Sciatic nerve (tissue), 2 donors: ENCODE measurements at regions not wholly inside any gene's neighbourhood (a gene's known extent, or its start where the extent isn't known, plus 50 kb on each side); places are given as distances from the start of the nearest gene placed in this dataset.

Experiments
- ATAC-seq: fragments of 200-7000 bp; cut with Tn5 transposase; one replicate; pipeline ENCODE4 v1.9.1; 2020; ENCODE audit warnings: mild to moderate bottlenecking, moderate library complexity
- DNase-seq: peaks from one replicate; pipeline ENCODE4 v3.0.0-alpha.2; 2020; ENCODE audit warnings: low spot score
- intact Hi-C: fragments of 100-400 bp; cut with DNase I; formaldehyde crosslinking; loops from one replicate; pipeline ENCODE4 v1.14.2; 2022
- donor health status: DM: no; HTN: no; CAD: no.
- donor health status: DM: no; HTN: no; CAD: no.

- intact Hi-C loops: no loop called here
- no peak for DNase-seq
- ATAC-seq: no peak
Observed at GRCh38 chr12:123080634-123081033, 70.3 kb downstream of the PITPNM2 start.

GRCh38 chr12:123078531-123079155 lies 72.2 kb downstream of the PITPNM2 start:
- intact Hi-C loops: no loop called here
- no peak for DNase-seq
- no peak for ATAC-seq

DNA sequence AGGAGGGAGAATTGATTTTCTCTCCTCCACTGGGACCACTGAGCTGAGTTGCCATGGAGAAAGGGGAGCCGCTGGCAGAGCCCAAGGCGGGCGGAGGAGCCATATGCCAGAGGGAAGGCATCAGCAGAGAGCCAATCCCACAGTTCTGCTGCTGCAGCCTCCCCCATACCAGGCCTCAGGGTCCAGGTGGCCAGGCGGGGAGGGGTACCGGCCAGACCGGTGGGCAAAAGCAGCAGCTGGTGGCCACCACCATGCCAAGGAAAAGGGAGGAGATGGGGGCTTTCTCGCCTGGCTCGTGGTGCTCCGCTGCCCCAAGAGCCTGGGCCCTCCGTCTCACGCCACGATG lies 72.8 kb downstream of the PITPNM2 start:
- DNase-seq (no peak), ATAC-seq (no peak)
- intact Hi-C loops: no loop called here

DNA sequence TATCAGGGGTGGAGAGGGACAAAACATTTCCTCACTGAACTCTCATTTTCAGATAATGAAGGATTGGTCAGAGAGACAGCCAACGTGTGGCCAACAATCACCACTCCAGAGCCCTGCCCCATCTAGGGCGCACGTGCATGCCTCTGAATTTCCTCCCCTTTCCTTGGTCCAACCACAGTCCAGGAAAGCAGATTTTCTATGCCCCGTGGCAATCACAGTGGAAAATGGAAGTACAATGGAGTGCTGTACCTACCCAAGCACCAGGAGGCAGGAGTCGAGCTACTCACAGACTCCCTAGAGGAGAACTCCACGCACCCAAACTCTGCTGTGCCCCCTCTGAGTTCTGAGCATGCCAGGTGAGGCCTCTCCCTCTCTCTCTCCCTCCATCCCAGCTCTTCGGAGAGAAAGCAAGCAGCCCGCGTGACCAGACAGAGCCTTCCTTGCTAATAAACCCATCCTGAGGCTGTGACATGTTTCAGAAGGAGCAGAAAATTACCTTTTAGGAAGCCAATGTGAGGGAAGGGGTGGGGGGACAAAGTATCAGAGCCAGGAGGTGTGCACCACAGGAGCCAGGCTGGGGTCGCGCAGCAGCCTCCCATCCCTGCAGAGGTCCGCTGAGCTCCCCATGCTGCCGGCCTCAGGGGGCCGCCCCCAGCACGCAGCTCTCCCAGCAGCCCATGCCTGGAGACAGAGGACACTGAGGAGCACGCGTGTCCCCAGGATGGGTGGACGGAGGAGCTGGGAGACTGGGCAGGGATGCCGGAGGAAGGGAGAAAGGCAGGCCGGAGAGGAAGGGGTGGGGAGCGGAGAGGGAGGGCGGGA lies 73.4 kb downstream of the PITPNM2 start:
- ATAC-seq (no peak), DNase-seq (no peak)
- intact Hi-C loops: no loop called here

DNA sequence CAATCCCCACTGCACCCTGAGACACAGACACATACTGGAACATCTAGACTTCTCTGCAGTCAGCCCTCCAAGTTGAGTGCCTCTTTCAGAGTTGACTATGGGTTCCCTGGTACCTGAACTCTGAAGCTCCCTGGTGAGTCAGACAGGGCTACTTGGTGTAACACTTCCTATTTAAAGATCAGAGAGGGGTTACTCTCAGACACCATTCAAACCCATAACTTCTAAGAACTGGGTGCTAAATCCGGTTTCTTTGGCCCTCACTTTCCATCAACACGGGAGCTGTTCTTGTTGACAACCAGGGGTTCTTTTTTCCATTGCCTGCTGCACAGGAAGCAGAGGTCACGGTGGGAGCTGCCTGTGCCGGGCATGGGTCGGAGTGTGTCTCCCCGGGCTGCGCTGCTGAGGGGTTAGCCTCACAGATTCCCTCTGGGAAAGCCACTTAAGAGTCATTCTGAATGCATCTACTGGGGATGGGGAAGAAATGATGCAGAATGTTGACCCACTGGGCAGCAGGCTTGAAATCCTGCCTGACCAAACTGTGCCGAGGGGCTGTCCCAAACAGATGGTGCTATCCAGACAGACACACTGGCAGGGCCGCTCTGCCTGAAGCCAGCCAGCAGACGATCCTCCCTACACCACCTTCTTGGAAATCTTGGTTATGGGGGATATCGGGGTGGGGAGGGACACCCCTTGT lies 74.1 kb downstream of the PITPNM2 start:
- ATAC-seq (no peak), DNase-seq (no peak)
- intact Hi-C loops: no loop called here

GRCh38 chr12:123075646-123076171 lies 75.2 kb downstream of the PITPNM2 start:
- intact Hi-C loops: no loop called here
- ATAC-seq: peak; percentile 64
- no peak for DNase-seq

- peak; percentile 59 for ATAC-seq
- no peak for DNase-seq
- intact Hi-C loops: no loop called here
Observed at GRCh38 chr12:123075087-123075645, 75.7 kb downstream of the PITPNM2 start.

- ATAC-seq (no peak), DNase-seq (no peak)
- intact Hi-C loops: no loop called here
Observed at GRCh38 chr12:123073962-123074801, 76.7 kb downstream of the PITPNM2 start.

DNA sequence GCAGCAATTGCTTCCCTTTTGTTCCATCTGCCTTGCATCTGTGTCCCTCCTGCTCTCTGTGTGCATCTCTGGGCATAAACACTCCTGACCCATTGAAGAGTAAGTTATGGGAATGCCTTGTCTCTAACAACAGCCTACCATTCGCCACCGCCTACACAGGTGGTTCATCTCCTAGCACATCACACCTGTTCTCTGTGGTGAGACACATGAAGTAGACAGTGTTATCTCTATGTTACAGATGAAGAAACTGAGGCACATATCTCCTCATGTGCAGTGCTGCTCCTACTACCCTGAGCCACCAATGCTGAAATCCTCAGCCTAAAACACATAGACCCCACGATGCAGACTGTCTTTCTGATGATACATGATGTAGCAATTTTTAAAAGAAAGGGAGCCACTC lies 77.6 kb downstream of the PITPNM2 start:
- intact Hi-C loops: no loop called here
- DNase-seq (no peak), ATAC-seq (no peak)

DNA sequence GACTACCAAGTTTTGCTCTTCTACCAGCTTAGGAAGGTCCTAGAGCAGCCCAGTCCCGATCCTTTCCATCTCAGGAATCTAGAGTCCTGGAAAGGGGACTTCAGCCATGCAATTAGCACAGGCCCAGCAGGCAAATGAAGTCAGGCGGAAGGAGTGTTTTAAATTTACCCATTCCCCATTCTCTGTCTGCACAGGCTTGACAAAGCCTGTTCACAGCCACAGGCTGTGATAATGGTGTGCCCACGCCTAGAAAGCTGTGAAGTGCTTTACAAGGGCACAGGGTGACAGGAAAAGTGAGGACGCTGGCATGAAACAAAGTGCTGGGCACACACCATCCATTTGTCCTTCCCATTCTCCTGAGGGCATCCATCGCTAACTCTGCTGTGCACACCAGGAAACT lies 79.0 kb downstream of the PITPNM2 start:
- no peak for DNase-seq
- ATAC-seq: no peak
- intact Hi-C loops: no loop called here

DNA sequence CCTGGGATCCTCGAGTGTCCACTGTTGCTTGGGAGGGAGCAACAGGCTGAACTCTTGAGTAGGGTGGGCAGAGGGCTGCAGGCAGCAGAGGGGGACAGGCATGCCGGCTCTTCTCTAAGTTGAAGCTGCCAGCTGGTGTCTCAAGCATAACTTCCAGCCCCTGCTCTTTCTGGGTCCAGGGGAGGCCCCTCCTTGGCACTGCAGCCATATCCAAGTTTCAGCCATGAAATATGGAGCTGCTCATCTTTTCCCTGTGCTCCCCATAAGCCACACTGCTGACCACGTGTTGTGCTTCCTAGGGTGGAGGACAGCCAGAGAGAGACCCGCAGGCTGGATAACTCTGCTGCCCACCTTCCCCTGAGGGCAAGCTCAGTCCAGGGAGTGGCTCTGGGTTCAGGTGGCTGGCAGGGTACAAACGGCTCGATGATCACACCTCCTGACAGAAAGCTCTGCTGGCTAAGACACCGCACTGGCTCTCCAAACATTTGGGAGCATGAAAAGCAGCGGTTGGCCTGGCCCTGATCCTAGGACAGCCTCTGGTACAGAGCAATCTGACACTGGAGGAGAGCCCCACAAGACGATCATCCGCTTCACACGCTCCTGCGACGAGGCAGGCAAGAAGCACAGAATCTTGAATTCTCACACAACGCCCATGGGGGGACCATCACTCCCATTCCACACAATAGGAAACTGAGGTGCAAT lies 79.6 kb downstream of the PITPNM2 start:
- intact Hi-C loops: no loop called here

GRCh38 chr12:123070267-123071081 lies 80.4 kb downstream of the PITPNM2 start:
- DNase-seq (no peak), ATAC-seq (no peak)
- intact Hi-C loops: no loop called here

More for the DNA sequence above, 79.6 kb downstream of the PITPNM2 start:
- DNase-seq (no peak), ATAC-seq (peak; percentile 76)

DNA sequence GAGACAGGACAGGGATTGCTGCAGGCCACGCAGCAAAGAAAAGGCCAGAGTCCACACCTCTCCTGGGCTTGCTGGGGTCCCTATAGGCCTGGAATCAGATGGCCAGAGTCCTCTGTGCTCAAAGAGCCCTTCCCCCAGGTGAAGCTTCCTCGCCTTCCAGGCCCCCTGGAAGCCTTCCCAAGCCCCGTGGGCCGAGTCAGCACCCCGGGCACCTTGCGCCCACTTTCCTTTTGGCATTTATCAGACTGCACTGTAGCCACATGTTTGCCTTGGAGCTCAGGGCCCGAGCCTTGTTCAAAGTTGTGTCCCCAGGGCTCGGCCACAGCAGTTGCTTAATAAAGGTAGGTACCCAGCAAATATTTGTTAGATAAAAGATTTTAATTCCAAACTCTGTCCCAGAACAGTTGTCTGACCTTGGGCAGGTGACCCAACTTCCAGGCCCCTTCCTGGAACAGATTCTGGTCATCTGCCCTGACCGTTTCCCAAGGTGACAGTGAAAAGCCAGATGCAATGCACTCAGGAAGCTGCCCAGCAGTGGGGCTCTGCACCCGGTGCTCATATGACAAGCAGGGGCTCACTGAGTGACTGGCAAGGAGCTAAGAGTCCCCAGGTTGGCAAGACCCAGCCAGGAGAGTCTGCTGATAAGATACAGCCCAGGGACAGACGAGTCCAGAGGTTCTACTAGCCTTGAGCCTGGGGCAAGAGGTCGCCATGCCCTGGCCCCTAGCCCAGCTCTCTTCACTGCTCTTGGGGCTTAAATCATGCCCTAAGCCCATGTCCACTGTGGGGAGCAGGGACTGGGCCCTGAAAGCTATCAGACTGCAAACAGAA lies 81.2 kb downstream of the PITPNM2 start:
- intact Hi-C loops: no loop called here
- DNase-seq (no peak), ATAC-seq (no peak)

DNA sequence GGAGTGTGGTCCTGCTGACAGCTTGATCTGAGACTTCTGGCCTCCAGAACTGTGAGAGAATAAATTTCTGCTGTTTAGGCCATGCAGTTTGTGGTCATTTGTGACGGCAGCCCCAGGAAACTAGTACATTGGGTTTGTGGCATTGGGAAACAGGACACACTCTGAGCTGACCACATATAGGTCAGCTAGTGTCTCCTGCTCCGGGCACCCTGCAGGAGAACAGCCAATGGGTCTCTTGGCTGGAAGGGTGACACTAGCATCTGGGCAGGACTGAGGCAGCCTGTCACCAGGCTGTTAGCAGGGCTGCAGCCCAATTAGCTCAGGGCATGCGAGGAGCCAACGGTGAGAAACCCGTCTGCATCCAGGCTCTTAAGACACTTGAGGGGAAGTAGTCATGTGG lies 83.2 kb downstream of the PITPNM2 start:
- DNase-seq: no peak
- ATAC-seq: no peak
- intact Hi-C loops: no loop called here

DNA sequence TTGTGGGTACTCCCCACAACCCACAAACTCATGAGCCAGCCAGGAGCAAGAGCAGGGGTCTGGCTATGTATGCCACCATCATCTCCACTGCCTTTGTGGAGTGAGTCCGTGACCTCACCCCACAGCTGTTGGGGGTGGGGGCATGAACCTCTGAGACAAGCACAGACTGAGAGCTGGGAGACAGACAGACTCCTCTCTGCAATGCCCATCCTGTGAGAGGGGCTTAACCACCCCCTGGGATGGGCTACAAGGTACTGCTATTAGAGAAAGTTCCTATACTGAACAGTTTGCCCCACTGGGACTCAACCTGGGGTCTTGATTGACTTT lies 84.5 kb downstream of the PITPNM2 start:
- DNase-seq: no peak
- no peak for ATAC-seq
- intact Hi-C loops: no loop called here

DNA sequence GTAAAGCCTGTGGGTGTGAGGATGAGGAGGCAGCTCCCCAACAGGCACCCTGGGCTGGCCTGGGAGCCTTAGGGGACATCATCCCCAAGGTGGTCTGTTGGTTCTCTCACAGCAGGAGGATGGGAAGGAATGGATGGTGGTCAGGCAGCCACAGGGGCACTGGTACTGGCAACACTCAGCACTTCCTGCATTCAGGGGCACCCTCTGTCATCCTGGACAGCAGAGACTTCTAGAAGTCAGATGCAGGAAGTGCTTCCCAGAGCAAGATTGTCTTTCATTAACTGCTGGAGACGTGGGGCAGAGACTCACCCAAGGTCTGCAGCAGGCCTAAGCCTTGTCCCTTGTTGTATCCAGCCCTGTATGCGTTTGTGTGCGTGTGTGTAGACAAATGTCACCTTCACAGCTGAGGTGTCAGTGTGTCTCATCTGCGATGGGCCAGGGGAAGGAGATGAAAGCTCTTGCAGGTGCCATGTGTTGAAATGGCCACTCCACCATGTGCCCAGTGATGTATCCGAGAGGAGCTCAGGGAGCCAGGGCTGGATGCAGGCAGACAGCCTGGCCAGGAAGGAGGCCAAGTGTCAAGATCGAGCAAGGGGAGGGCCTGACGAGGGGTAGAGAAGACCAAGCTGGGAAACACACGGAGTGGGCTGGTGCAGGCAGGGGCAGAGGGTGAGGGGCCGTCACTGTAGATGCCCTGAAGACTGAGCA lies 85.1 kb downstream of the PITPNM2 start:
- intact Hi-C loops: no loop called here
- DNase-seq (no peak), ATAC-seq (no peak)
